Mesodermal cell (in vitro differentiated cells): ENCODE measurements at regions not wholly inside any gene's neighbourhood (a gene's known extent, or its start where the extent isn't known, plus 50 kb on each side); places are given as distances from the start of the nearest gene placed in this dataset.

Source experiments
- H3K27ac ChIP-seq: 2 replicates; pipeline ENCODE4 v1.7.0; 2013; ENCODE audit warnings: mild to moderate bottlenecking, low read depth, low read length, moderate library complexity; ENCODE audit not compliant: severe bottlenecking
- H3K36me3 ChIP-seq: 2 replicates; pipeline ENCODE4 v1.7.1; 2013; ENCODE audit warnings: mild to moderate bottlenecking, low read length, moderate library complexity; ENCODE audit not compliant: control insufficient read depth, insufficient read depth
- H3K4me1 ChIP-seq: one replicate; pipeline ENCODE4 v1.7.1; 2013; ENCODE audit warnings: mild to moderate bottlenecking, low read length; ENCODE audit not compliant: insufficient read depth, control insufficient read depth, poor library complexity, severe bottlenecking
- H3K4me3 ChIP-seq: 2 replicates; pipeline ENCODE4 v1.7.0; 2013; ENCODE audit warnings: low read length, control low read depth, mild to moderate bottlenecking; ENCODE audit not compliant: insufficient read depth, poor library complexity, severe bottlenecking; ENCODE audit errors: extremely low read depth
- H3K9me3 ChIP-seq: 2 replicates; pipeline ENCODE4 v1.7.1; 2013; ENCODE audit warnings: mild to moderate bottlenecking, low read length, moderate library complexity; ENCODE audit not compliant: control insufficient read depth
- WGBS, 2 experiments: methylation state at CpG; one replicate each; pipeline ENCODE4 v1.1.5; 2013; ENCODE audit warnings: missing lambda C conversion rate in 2 of 2; ENCODE audit not compliant: insufficient coverage in 2 of 2; 5-methylcytosine and 5-hydroxymethylcytosine counted together

GRCh38 chr2:217225596-217225995, 365.7 kb upstream of the TNP1 start:
- Histone ChIP-seq H3K4me3 (no peak overlapping the region), H3K36me3 (no peaks in the 10 kb centered on the region), H3K4me1 (peaks cover 9% of the 10 kb centered on the region), H3K9me3 (no peaks in the 10 kb centered on the region), H3K27ac (no peak overlapping the region)
- 86 to 100% methylated on average over 1 of the region's 1 CpG for WGBS, 2 experiments

- Histone ChIP-seq H3K4me3 (no peak overlapping the region), H3K4me1 (peaks cover 9% of the 10 kb centered on the region), H3K36me3 (no peaks in the 10 kb centered on the region), H3K9me3 (no peaks in the 10 kb centered on the region), H3K27ac (no peak overlapping the region)
- 90 to 95% methylated on average over 5 to 7 of the region's 8 CpGs for WGBS, 2 experiments
Observed at GRCh38 chr2:217223222-217223930, 363.5 kb upstream of the TNP1 start.

GRCh38 chr2:217222309-217222910, 362.5 kb upstream of the TNP1 start:
- Histone ChIP-seq H3K9me3 (no peaks in the 10 kb centered on the region), H3K4me3 (no peak overlapping the region), H3K4me1 (peaks cover 9% of the 10 kb centered on the region), H3K36me3 (no peaks in the 10 kb centered on the region), H3K27ac (no peak overlapping the region)
- 94 to 97% methylated on average over 4 to 5 of the region's 5 CpGs for WGBS, 2 experiments

GRCh38 chr2:217220228-217221013, 360.6 kb upstream of the TNP1 start:
- 88 to 100% methylated on average over 5 of the region's 5 CpGs for WGBS, 2 experiments
- Histone ChIP-seq H3K36me3 (no peaks in the 10 kb centered on the region), H3K27ac (no peak overlapping the region)

GRCh38 chr2:217219164-217219520, 359.3 kb upstream of the TNP1 start:
- Histone ChIP-seq H3K4me1 (peaks cover 12% of the 10 kb centered on the region), H3K27ac (no peak overlapping the region), H3K4me3 (no peak overlapping the region), H3K9me3 (no peaks in the 10 kb centered on the region), H3K36me3 (no peaks in the 10 kb centered on the region)
- WGBS, 2 experiments: 100% methylated on average over 2 of the region's 2 CpGs

More at GRCh38 chr2:217220228-217221013, 360.6 kb upstream of the TNP1 start:
- Histone ChIP-seq H3K4me1 (peaks cover 12% of the 10 kb centered on the region), H3K9me3 (no peaks in the 10 kb centered on the region), H3K4me3 (no peak overlapping the region)

- Histone ChIP-seq H3K4me3 (no peak overlapping the region), H3K36me3 (no peaks in the 10 kb centered on the region), H3K4me1 (peaks cover 8% of the 10 kb centered on the region), H3K9me3 (no peaks in the 10 kb centered on the region), H3K27ac (no peak overlapping the region)
- 83 to 88% methylated on average over 1 of the region's 5 CpGs for WGBS, 2 experiments
Observed at GRCh38 chr2:217218269-217219163, 358.7 kb upstream of the TNP1 start.

- Histone ChIP-seq H3K36me3 (no peaks in the 10 kb centered on the region), H3K4me3 (no peak overlapping the region), H3K4me1 (peaks cover 3% of the 10 kb centered on the region), H3K27ac (no peak overlapping the region), H3K9me3 (no peaks in the 10 kb centered on the region)
- WGBS, 2 experiments: 100% methylated on average over 1 of the region's 2 CpGs
Observed at GRCh38 chr2:217216982-217217381, 357.1 kb upstream of the TNP1 start.

- WGBS, 2 experiments: 85 to 92% methylated on average over 2 to 3 of the region's 4 CpGs
- Histone ChIP-seq H3K27ac (no peak overlapping the region), H3K4me1 (peaks cover 3% of the 10 kb centered on the region), H3K4me3 (no peak overlapping the region), H3K36me3 (no peaks in the 10 kb centered on the region), H3K9me3 (no peaks in the 10 kb centered on the region)
Observed at GRCh38 chr2:217216316-217216715, 356.5 kb upstream of the TNP1 start.

- H3K4me3 ChIP-seq: no peak overlapping the region
- H3K4me1 ChIP-seq: peaks cover 3% of the 10 kb centered on the region
- WGBS, 2 experiments: 84% methylated on average over 4 of the region's 6 CpGs; no CpG with 5 or more reads in 1 of the 2 experiments
- H3K36me3 ChIP-seq: no peaks in the 10 kb centered on the region
- H3K27ac ChIP-seq: no peak overlapping the region
- H3K9me3 ChIP-seq: no peaks in the 10 kb centered on the region
Observed at GRCh38 chr2:217215877-217216276, 356.0 kb upstream of the TNP1 start.

GRCh38 chr2:217208867-217209266, 349.0 kb upstream of the TNP1 start:
- Histone ChIP-seq H3K27ac (no peak overlapping the region), H3K36me3 (no peaks in the 10 kb centered on the region), H3K9me3 (no peaks in the 10 kb centered on the region), H3K4me1 (no peaks in the 10 kb centered on the region), H3K4me3 (no peak overlapping the region)
- 92 to 100% methylated on average over 1 of the region's 1 CpG for WGBS, 2 experiments
